ENCODE measurements at regions not wholly inside any gene's neighbourhood (a gene's known extent, or its start where the extent isn't known, plus 50 kb on each side); places are given as distances from the start of the nearest gene placed in this dataset.
"Not testable (repeated sequence)": the region's sequence is repeated elsewhere in the genome, so short reads cannot be mapped to it uniquely, and the experiment has no call there.

DNA sequence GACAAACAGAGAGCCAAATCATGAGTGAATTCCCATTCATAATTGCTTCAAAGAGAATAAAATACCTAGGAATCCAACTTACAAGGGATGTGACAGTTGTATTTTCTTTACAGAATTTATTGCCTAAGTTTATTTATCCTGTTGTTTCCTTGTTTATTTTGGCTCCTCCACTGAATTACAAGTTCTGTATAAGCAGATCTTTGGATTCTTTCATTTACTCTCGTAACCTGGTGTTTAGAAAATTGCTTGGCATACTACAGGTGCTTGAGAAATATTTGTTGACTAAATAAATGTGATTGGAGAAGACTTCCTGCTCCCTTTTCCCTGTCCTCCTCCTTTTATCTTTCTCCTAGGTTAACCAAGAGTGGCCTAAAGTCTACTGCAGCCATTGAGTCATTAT is 455.6 kb downstream of the TMEM38B start:
- DNase-seq (ENCODE audit: insufficient read length, low spot score) (no peak), FAIRE-seq (no peak)
- TF ChIP-seq, protein P1, sequence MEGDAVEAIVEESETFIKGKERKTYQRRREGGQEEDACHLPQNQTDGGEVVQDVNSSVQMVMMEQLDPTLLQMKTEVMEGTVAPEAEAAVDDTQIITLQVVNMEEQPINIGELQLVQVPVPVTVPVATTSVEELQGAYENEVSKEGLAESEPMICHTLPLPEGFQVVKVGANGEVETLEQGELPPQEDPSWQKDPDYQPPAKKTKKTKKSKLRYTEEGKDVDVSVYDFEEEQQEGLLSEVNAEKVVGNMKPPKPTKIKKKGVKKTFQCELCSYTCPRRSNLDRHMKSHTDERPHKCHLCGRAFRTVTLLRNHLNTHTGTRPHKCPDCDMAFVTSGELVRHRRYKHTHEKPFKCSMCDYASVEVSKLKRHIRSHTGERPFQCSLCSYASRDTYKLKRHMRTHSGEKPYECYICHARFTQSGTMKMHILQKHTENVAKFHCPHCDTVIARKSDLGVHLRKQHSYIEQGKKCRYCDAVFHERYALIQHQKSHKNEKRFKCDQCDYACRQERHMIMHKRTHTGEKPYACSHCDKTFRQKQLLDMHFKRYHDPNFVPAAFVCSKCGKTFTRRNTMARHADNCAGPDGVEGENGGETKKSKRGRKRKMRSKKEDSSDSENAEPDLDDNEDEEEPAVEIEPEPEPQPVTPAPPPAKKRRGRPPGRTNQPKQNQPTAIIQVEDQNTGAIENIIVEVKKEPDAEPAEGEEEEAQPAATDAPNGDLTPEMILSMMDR (IDR thresholded peaks at IDR 0.05; ENCODE audit: insufficient read depth, missing control alignments): no peak

DNA sequence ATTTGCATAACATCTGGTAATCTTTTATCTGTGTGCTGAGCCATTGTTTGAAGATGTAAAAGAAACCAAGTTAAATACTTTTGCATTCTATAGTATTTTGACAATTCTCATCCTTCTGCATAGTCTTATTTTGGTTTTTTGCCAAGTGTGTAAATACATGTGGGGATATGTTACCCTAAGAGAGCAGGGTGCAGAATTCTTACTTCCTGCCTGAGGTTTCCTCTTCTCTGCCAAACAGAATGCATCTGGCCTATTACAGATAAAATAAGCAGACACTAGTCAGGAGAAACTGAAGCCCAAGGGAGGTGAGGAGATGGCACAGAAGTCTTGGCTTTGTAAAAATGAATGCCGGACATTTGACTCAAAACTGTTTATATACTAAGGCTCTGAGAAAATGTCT is 462.1 kb downstream of the TMEM38B start:
- DNase-seq (ENCODE audit: insufficient read length, low spot score) (no peak), FAIRE-seq (no peak)
- TF ChIP-seq, protein P1 (IDR thresholded peaks at IDR 0.05; ENCODE audit: insufficient read depth, missing control alignments): no peak

DNA sequence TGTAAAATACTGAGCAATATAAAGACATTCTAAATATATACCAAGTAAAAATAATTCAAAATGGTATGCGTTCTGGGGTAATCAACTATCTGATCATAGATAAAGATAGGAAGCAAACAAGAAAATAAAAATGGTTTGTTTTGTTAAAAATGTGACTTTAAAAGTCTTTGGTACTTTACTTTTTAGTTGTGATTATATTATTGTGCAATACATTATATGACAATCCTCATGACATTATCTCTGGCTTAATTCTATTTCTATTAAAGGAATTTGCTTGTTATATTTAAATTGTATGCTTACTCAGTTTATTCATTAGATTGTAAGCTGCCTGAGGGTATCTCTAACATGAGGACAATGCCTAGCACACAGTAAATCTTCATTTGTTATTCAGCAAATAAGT is 477.9 kb downstream of the TMEM38B start:
- DNase-seq (ENCODE audit: insufficient read length, low spot score) (no peak), FAIRE-seq (no peak)
- TF ChIP-seq, protein P1 (IDR thresholded peaks at IDR 0.05; ENCODE audit: insufficient read depth, missing control alignments): no peak

DNA sequence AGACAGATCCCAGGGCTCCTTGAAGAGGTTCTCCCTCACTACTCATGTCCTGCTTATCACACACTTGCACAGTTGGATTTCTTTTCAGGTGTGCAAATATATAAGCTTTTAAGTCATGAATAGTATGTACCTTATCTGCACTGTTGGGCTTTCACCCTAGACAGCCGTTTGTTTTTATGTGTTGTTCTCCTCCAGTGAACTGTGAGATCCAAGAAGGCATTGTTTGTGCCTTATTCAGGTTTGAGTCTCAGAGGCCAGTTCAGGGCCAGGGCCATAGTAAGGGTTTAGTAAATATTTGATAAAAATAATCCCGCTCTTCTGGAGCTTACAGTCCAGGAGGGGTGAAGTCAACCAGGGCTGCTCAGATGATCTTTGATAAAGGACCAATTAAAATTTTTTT is 480.0 kb downstream of the TMEM38B start:
- TF ChIP-seq, protein P1 (IDR thresholded peaks at IDR 0.05; ENCODE audit: insufficient read depth, missing control alignments): no peak
- FAIRE-seq (no peak), DNase-seq (ENCODE audit: insufficient read length, low spot score) (no peak)

DNA sequence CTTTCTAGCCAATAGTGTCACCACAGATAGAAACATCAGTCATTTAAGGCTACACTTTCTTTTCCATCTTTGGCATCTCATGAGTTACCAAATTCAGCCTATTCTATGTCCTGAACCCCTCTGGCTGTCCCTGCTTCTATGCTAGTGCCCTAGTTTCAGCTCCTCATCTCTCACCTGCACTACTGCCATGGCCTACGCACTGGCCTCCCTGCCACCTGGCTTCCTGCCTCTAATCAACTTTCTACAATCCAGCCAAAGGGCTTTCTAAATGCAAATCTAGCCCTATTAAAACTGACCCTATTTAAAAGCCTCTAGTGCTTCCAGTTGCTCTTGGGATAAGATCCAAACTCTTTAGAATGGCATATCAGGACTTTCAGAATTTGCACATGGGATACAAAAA is 482.9 kb downstream of the TMEM38B start:
- TF ChIP-seq, protein P1 (IDR thresholded peaks at IDR 0.05; ENCODE audit: insufficient read depth, missing control alignments): no peak
- DNase-seq (ENCODE audit: insufficient read length, low spot score) (no peak), FAIRE-seq (no peak)

DNA sequence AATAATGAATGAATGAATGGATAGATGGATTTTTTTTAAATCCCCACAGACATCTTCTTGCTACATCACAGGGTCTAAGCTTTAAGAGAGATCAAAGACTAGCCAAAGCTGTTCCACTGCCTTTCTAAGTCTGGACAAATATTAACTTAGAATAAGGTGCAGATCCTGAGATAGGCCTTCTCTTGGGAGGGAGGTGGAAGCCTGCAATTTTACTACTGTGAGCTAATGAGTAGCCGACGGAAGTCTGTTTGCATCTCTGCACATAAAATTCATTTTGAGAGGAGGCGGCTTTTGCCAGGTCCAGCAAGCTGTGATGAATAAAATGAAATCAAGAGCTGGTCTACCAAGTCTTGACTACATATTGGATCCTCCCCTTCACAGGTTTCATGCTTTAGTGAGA is 484.9 kb downstream of the TMEM38B start:
- DNase-seq (ENCODE audit: insufficient read length, low spot score) (no peak), FAIRE-seq (no peak)
- TF ChIP-seq, protein P1 (IDR thresholded peaks at IDR 0.05; ENCODE audit: insufficient read depth, missing control alignments): no peak

DNA sequence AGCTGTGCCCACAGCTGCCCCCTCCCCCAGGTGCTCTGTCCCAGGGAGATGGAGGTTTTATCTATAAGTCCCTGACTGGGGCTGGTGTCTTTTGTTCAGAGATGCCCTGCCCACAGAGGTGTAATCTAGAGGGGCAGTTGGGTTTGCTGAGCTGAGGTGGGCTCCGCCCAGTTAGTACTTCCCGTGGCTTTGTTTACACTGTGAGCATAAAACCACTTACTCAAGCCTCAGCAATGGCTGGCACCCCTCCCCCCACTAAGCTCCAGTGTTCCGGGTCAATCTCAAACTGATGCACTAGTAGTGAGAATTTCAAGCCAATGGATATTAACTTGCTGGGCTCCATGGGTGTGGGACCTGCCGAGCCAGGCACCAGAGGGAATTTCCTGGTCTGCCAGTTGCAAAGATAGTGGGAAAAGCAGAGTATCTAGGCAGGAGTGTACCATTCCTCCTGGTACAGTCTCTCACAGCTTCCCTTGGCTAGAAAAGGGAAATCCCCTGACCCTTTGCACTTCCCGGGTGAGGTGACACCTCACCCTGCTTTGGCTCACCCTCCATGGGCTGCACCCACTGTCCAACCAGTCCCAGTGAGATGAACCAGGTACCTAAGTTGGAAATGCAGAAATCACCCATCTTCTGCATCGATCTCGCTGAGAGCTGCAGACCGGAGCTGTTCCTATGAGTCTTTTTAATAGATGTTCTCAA is 509.6 kb downstream of the TMEM38B start:
- FAIRE-seq; DNase-seq (ENCODE audit: insufficient read length, low spot score): not testable (repeated sequence)

DNA sequence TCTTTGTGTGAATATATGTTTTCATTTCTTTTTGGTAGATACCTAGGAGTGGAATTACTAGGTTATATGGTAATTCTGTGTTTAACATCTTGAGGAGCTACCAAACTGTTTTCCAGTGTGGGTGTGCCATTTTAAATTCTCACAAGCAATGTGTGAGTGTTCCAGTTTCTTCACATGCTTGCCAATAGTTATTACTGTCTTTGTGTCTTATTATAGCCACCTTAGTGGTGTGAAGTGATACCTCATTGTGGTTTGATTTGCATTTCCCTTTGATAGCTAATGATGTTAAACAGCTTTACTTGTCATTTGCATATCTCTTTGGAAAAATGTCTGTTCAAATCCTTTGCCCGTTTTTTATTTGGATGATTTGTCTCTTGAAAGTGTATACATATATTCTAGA is 513.0 kb downstream of the TMEM38B start:
- TF ChIP-seq, protein P1 (IDR thresholded peaks at IDR 0.05; ENCODE audit: insufficient read depth, missing control alignments): no peak
- DNase-seq (ENCODE audit: insufficient read length, low spot score): no peak
- FAIRE-seq: no peak
